WTC11 (cell line): ENCODE measurements at regions not wholly inside any gene's neighbourhood (a gene's known extent, or its start where the extent isn't known, plus 50 kb on each side); places are given as distances from the start of the nearest gene placed in this dataset.

ENCODE experiments used
- ATAC-seq: fragments of 200-7000 bp; cut with Tn5 transposase; 2 replicates; pipeline ENCODE4 v1.10.0; 2021; ENCODE audit warnings: mild to moderate bottlenecking, moderate library complexity
- CTCF ChIA-PET: fragments of 300-600 bp; sonication (Branson Sonifier 250); formaldehyde crosslinking; loops from one replicate; lab custom pipeline; 2021; ENCODE audit warnings: antibody characterized with exemption; lab: Charles Lee
- POLR2A ChIA-PET: fragments of 350-600 bp; sonication (Branson Sonifier 250); formaldehyde crosslinking; loops from one replicate; lab custom pipeline; 2021; ENCODE audit warnings: antibody characterized with exemption; lab: Charles Lee
- DNase-seq: peaks from one replicate; pipeline ENCODE4 v3.0.0; 2021; ENCODE audit warnings: low spot score
- H3K27ac Mint-ChIP-seq: 2 replicates; pipeline ENCODE4 v1.8.0; 2021; ENCODE audit warnings: mixed read lengths
- H3K27me3 Mint-ChIP-seq: 2 replicates; pipeline ENCODE4 v1.8.0; 2021; ENCODE audit warnings: low read depth, mild to moderate bottlenecking, moderate library complexity, mixed read lengths
- H3K36me3 Mint-ChIP-seq: 2 replicates; pipeline ENCODE4 v1.8.0; 2021; ENCODE audit warnings: mixed read lengths
- H3K4me1 Mint-ChIP-seq: 2 replicates; pipeline ENCODE4 v1.8.0; 2022; ENCODE audit warnings: mixed read lengths
- H3K4me3 Mint-ChIP-seq: 2 replicates; pipeline ENCODE4 v1.8.0; 2021; ENCODE audit warnings: mild to moderate bottlenecking, moderate library complexity, mixed read lengths
- H3K9me3 Mint-ChIP-seq: 2 replicates; pipeline ENCODE4 v1.8.0; 2021; ENCODE audit warnings: mixed read lengths
- ATF1 ChIP-seq: sonication (generic); formaldehyde crosslinking; IDR thresholded peaks from 2 replicates; pipeline ENCODE4 v1.8.1; 2023; ENCODE audit warnings: mild to moderate bottlenecking, moderate library complexity, missing genetic modification reagents
- FOXK1 ChIP-seq: sonication (generic); formaldehyde crosslinking; IDR thresholded peaks from 2 replicates; pipeline ENCODE4 v1.8.0; 2022; ENCODE audit warnings: mild to moderate bottlenecking, moderate library complexity, missing genetic modification reagents
- NFE2L1 ChIP-seq: sonication (generic); formaldehyde crosslinking; IDR thresholded peaks from 2 replicates; pipeline ENCODE4 v1.8.1; 2023; ENCODE audit warnings: missing genetic modification reagents
- NFYB ChIP-seq: sonication (generic); formaldehyde crosslinking; conservative IDR thresholded peaks from 2 replicates; pipeline ENCODE4 v1.8.0; 2022; ENCODE audit warnings: low read depth, missing genetic modification reagents
- NR2C2 ChIP-seq: sonication (generic); formaldehyde crosslinking; IDR thresholded peaks from 2 replicates; pipeline ENCODE4 v1.8.0; 2022; ENCODE audit warnings: mild to moderate bottlenecking, missing genetic modification reagents
- OVOL2 ChIP-seq: fragments of 250-450 bp; sonication (Bioruptor Pico); IDR thresholded peaks from 2 replicates; pipeline ENCODE4 v1.9.0; 2021; ENCODE audit warnings: mild to moderate bottlenecking, borderline replicate concordance
- SMAD3 ChIP-seq: sonication (generic); formaldehyde crosslinking; IDR thresholded peaks from 2 replicates; pipeline ENCODE4 v1.8.0; 2022; ENCODE audit warnings: missing genetic modification reagents, mild to moderate bottlenecking, borderline replicate concordance
- TEAD1 ChIP-seq: sonication (generic); formaldehyde crosslinking; IDR thresholded peaks from 2 replicates; pipeline ENCODE4 v1.8.0; 2022; ENCODE audit warnings: mild to moderate bottlenecking, missing genetic modification reagents
- ZNF232 ChIP-seq: sonication (generic); formaldehyde crosslinking; IDR thresholded peaks from 2 replicates; pipeline ENCODE4 v1.8.0; 2022; ENCODE audit warnings: mild to moderate bottlenecking, missing genetic modification reagents
- ZNF263 ChIP-seq: sonication (generic); formaldehyde crosslinking; IDR thresholded peaks from 2 replicates; pipeline ENCODE4 v1.8.1; 2022; ENCODE audit warnings: low read depth, mild to moderate bottlenecking, moderate library complexity, missing genetic modification reagents
- ZNF671 ChIP-seq: fragments of 250-450 bp; sonication (Bioruptor Pico); IDR thresholded peaks from 2 replicates; pipeline ENCODE4 v1.8.0; 2021; ENCODE audit warnings: mild to moderate bottlenecking
- TF ChIP-seq, protein P1 (sequence below): sonication (generic); formaldehyde crosslinking; IDR thresholded peaks from 2 replicates; pipeline ENCODE4 v1.8.1; 2023; ENCODE audit warnings: mild to moderate bottlenecking, moderate library complexity, missing genetic modification reagents
- TF ChIP-seq, protein P2 (sequence below): fragments of 200-600 bp; IDR thresholded peaks from 2 replicates; pipeline ENCODE4 v1.8.0; 2022; ENCODE audit warnings: antibody characterized with exemption
- TF ChIP-seq, protein P3 (sequence below): sonication (generic); formaldehyde crosslinking; IDR thresholded peaks from 2 replicates; pipeline ENCODE4 v1.8.1; 2022; ENCODE audit warnings: missing genetic modification reagents, borderline replicate concordance
- TF ChIP-seq, protein P4 (sequence below): fragments of 250-450 bp; sonication (Bioruptor Pico); conservative IDR thresholded peaks from 2 replicates; pipeline ENCODE4 v1.9.0; 2021; ENCODE audit warnings: mild to moderate bottlenecking
- TF ChIP-seq, protein P5 (sequence below): fragments of 250-450 bp; sonication (Bioruptor Pico); IDR thresholded peaks from 2 replicates; pipeline ENCODE4 v1.9.0; 2021; ENCODE audit warnings: mild to moderate bottlenecking
- TF ChIP-seq, protein P6 (sequence below): sonication (generic); formaldehyde crosslinking; IDR thresholded peaks from 2 replicates; pipeline ENCODE4 v1.8.0; 2023; ENCODE audit warnings: missing genetic modification reagents, mild to moderate bottlenecking, borderline replicate concordance

DNA sequence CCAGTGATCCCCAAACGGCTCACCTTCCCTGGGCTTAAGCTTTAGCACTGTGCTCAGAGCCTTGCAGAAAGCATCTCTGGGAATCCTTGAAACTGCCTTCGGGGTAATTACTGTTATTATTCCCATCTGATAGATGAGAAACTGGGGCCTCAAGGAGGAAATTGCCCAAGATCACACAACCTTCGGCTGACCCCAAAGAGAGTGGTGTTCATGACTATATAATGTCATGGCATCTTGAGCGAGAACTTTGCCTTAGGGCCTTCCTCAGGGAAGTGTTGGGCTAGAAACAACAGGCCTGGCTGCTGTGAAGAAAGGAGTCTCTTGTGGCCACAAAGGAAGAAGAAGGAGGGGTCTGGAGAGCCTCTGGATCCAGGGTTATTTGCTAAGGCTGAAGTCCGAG lies 388.7 kb upstream of the CFAP20DC start (continued):
- TF ChIP-seq, protein P1, sequence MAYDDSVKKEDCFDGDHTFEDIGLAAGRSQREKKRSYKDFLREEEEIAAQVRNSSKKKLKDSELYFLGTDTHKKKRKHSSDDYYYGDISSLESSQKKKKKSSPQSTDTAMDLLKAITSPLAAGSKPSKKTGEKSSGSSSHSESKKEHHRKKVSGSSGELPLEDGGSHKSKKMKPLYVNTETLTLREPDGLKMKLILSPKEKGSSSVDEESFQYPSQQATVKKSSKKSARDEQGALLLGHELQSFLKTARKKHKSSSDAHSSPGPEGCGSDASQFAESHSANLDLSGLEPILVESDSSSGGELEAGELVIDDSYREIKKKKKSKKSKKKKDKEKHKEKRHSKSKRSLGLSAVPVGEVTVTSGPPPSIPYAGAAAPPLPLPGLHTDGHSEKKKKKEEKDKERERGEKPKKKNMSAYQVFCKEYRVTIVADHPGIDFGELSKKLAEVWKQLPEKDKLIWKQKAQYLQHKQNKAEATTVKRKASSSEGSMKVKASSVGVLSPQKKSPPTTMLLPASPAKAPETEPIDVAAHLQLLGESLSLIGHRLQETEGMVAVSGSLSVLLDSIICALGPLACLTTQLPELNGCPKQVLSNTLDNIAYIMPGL (CRISPR knock-in tag), result no peak
- no peak for TF ChIP-seq ZNF671 (CRISPR knock-in tag)
- no peak for TF ChIP-seq NFYB (CRISPR knock-in tag)
- TF ChIP-seq, protein P2, sequence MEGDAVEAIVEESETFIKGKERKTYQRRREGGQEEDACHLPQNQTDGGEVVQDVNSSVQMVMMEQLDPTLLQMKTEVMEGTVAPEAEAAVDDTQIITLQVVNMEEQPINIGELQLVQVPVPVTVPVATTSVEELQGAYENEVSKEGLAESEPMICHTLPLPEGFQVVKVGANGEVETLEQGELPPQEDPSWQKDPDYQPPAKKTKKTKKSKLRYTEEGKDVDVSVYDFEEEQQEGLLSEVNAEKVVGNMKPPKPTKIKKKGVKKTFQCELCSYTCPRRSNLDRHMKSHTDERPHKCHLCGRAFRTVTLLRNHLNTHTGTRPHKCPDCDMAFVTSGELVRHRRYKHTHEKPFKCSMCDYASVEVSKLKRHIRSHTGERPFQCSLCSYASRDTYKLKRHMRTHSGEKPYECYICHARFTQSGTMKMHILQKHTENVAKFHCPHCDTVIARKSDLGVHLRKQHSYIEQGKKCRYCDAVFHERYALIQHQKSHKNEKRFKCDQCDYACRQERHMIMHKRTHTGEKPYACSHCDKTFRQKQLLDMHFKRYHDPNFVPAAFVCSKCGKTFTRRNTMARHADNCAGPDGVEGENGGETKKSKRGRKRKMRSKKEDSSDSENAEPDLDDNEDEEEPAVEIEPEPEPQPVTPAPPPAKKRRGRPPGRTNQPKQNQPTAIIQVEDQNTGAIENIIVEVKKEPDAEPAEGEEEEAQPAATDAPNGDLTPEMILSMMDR, result no peak

DNA sequence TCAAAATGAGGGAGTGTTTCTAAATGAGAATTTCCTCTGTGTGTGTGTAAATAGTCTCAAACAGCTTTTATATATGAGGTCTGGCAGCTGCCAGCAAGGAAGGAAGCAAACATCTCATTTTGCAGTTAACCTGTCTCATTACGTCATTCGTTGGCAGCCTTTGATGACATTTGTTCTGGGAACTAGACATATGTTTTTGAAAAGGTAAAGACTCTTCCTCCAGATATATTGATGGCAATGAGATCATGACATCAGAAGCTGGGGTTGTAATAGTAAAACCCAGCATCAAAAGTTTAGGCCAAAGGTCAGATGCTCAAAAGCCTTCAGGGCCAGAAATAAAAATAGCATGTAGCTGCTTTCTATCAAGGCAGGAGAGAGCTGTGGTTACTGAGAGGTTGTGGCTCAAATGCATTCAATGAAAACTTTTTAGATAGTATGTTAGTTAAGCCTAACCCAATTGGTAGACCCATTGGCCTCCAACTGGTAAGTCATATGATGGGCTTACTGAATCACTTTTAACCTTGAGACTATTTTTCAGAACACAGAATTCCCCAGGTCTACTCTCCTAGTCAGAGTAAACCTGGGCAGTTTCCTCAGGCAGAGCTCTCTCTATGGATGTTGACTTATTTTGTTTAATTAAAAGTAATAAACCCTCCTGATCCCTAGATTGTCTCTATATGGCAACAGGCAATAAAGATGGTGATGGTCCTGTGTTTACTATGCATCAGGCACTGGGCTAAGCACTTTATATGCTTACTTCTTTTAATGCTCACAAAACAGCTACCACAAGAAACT lies 386.5 kb upstream of the CFAP20DC start:
- Mint-ChIP-seq H3K4me3 (no peak overlapping the region), H3K9me3 (peaks cover 5% of the 10 kb centered on the region; the same call in 1 of the 2 replicates), H3K4me1 (no peaks in the 10 kb centered on the region)
- no peak for DNase-seq
- TF ChIP-seq ZNF263 (CRISPR knock-in tag), result no peak
- TF ChIP-seq, protein P3, sequence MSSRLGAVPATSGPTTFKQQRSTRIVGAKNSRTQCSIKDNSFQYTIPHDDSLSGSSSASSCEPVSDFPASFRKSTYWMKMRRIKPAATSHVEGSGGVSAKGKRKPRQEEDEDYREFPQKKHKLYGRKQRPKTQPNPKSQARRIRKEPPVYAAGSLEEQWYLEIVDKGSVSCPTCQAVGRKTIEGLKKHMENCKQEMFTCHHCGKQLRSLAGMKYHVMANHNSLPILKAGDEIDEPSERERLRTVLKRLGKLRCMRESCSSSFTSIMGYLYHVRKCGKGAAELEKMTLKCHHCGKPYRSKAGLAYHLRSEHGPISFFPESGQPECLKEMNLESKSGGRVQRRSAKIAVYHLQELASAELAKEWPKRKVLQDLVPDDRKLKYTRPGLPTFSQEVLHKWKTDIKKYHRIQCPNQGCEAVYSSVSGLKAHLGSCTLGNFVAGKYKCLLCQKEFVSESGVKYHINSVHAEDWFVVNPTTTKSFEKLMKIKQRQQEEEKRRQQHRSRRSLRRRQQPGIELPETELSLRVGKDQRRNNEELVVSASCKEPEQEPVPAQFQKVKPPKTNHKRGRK, result no peak
- TF ChIP-seq ZNF232 (CRISPR knock-in tag), result no peak
- TF ChIP-seq, all 79 proteins: peak for 0
- H3K27ac Mint-ChIP-seq, result no peak overlapping the region
- ChIA-PET CTCF (no interaction called here), POLR2A (interaction anchor here (0.8 kb wide), 1 partner anchor 1249 kb away, joined by 4 read pairs; no protein-coding TSS in a partner anchor)
- ATAC-seq, result no peak
- H3K27me3 Mint-ChIP-seq, result peaks cover 86% of the 10 kb centered on the region
- H3K36me3 Mint-ChIP-seq, result no peaks in the 10 kb centered on the region

DNA sequence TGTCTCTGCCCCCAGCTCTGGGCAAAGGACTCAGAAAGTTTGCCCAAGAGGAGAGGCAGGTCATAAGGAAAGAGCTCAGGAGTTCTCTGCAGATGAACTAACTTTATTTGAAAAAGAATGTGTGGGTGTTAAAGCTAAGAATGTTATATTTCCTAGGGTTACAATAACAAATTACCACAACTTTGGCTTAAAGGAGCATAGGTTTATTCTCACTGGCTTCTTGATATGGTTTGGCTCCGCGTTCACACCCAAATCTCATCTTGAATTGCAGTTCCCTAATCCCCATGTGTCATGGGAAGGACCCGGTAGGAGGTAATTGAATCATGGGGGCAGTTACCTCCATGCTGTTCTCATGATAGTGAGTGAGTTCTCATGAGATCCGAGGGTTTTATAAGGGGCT lies 383.7 kb upstream of the CFAP20DC start:
- no peak overlapping the region for H3K4me3 Mint-ChIP-seq
- no peak for ATAC-seq
- no peaks in the 10 kb centered on the region for H3K4me1 Mint-ChIP-seq
- no peaks in the 10 kb centered on the region for H3K36me3 Mint-ChIP-seq
- peaks cover 62% of the 10 kb centered on the region for H3K27me3 Mint-ChIP-seq
- no peak for DNase-seq
- no peak overlapping the region for H3K27ac Mint-ChIP-seq
- CTCF ChIA-PET, result no interaction called here
- POLR2A ChIA-PET, result no interaction called here
- H3K9me3 Mint-ChIP-seq, result peaks cover 5% of the 10 kb centered on the region; the same call in 1 of the 2 replicates
- TF ChIP-seq, protein P4, sequence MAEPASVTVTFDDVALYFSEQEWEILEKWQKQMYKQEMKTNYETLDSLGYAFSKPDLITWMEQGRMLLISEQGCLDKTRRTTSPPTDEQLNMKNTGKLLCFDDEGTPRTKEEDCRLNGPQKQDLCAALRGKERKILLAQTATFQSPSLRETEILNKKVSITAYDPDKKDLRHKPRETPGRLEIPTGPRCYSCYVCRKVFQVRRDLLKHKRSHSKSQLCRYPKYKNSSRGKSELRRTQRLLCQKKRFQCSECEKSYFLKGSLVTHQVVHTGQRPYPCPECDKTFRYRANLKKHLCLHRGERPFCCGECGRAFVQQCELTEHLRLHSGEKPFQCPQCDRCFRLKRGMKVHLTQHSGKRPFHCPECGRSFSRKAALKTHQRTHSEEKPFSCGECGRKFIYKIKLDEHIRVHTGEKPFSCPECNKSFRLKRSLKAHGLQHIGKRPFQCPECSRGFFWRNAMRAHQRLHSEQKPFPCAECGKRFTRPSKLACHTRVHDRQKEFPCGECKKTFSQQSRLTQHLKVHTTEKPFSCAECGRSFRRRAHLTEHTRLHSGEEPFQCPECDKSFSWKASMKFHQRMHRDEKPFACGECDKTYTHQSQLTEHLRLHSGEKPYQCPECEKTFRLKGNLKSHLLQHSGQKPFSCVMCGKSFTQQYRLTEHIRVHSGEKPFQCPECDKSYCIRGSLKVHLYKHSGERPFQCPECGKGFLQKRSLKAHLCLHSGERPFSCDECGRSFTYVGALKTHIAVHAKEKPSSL (CRISPR knock-in tag), result no peak
- TF ChIP-seq ATF1 (no peak), ZNF263 (CRISPR knock-in tag) (no peak), OVOL2 (CRISPR knock-in tag) (no peak), TEAD1 (CRISPR knock-in tag) (no peak), NR2C2 (no peak), NFE2L1 (no peak), FOXK1 (no peak), SMAD3 (no peak)
- TF ChIP-seq, protein P5, sequence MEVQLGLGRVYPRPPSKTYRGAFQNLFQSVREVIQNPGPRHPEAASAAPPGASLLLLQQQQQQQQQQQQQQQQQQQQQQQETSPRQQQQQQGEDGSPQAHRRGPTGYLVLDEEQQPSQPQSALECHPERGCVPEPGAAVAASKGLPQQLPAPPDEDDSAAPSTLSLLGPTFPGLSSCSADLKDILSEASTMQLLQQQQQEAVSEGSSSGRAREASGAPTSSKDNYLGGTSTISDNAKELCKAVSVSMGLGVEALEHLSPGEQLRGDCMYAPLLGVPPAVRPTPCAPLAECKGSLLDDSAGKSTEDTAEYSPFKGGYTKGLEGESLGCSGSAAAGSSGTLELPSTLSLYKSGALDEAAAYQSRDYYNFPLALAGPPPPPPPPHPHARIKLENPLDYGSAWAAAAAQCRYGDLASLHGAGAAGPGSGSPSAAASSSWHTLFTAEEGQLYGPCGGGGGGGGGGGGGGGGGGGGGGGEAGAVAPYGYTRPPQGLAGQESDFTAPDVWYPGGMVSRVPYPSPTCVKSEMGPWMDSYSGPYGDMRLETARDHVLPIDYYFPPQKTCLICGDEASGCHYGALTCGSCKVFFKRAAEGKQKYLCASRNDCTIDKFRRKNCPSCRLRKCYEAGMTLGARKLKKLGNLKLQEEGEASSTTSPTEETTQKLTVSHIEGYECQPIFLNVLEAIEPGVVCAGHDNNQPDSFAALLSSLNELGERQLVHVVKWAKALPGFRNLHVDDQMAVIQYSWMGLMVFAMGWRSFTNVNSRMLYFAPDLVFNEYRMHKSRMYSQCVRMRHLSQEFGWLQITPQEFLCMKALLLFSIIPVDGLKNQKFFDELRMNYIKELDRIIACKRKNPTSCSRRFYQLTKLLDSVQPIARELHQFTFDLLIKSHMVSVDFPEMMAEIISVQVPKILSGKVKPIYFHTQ (CRISPR knock-in tag), result no peak
- TF ChIP-seq, protein P6, sequence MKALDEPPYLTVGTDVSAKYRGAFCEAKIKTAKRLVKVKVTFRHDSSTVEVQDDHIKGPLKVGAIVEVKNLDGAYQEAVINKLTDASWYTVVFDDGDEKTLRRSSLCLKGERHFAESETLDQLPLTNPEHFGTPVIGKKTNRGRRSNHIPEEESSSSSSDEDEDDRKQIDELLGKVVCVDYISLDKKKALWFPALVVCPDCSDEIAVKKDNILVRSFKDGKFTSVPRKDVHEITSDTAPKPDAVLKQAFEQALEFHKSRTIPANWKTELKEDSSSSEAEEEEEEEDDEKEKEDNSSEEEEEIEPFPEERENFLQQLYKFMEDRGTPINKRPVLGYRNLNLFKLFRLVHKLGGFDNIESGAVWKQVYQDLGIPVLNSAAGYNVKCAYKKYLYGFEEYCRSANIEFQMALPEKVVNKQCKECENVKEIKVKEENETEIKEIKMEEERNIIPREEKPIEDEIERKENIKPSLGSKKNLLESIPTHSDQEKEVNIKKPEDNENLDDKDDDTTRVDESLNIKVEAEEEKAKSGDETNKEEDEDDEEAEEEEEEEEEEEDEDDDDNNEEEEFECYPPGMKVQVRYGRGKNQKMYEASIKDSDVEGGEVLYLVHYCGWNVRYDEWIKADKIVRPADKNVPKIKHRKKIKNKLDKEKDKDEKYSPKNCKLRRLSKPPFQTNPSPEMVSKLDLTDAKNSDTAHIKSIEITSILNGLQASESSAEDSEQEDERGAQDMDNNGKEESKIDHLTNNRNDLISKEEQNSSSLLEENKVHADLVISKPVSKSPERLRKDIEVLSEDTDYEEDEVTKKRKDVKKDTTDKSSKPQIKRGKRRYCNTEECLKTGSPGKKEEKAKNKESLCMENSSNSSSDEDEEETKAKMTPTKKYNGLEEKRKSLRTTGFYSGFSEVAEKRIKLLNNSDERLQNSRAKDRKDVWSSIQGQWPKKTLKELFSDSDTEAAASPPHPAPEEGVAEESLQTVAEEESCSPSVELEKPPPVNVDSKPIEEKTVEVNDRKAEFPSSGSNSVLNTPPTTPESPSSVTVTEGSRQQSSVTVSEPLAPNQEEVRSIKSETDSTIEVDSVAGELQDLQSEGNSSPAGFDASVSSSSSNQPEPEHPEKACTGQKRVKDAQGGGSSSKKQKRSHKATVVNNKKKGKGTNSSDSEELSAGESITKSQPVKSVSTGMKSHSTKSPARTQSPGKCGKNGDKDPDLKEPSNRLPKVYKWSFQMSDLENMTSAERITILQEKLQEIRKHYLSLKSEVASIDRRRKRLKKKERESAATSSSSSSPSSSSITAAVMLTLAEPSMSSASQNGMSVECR, result no peak
